ENCODE measurements at regions not wholly inside any gene's neighbourhood (a gene's known extent, or its start where the extent isn't known, plus 50 kb on each side); places are given as distances from the start of the nearest gene placed in this dataset.

DNA sequence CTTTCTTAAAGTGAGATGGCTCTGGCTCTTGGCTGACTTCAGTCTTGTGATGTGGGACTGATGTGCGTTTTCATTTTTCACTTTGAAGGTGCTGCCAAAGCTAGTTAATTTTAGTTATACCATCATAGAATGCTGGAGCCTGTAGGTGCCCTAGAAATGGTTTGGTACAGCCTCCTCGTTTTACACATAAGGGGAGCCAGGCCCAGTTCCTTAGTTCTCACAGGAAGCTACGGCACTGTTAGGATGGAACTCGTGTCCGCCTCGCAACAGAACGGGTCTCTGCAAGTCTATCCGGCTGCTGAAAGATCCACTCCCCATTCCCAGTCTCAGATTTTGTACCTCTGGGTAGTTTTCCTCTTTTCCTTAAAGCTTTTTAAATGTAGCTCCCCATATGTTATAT, 173.2 kb upstream of the PRPS1L1 start:
- DNase-seq (ENCODE audit: low read depth), result no peak
- no peak overlapping the region for H3K4me3 ChIP-seq (ENCODE audit: control insufficient read depth, low read depth, low read length)
- TF ChIP-seq, protein P1, sequence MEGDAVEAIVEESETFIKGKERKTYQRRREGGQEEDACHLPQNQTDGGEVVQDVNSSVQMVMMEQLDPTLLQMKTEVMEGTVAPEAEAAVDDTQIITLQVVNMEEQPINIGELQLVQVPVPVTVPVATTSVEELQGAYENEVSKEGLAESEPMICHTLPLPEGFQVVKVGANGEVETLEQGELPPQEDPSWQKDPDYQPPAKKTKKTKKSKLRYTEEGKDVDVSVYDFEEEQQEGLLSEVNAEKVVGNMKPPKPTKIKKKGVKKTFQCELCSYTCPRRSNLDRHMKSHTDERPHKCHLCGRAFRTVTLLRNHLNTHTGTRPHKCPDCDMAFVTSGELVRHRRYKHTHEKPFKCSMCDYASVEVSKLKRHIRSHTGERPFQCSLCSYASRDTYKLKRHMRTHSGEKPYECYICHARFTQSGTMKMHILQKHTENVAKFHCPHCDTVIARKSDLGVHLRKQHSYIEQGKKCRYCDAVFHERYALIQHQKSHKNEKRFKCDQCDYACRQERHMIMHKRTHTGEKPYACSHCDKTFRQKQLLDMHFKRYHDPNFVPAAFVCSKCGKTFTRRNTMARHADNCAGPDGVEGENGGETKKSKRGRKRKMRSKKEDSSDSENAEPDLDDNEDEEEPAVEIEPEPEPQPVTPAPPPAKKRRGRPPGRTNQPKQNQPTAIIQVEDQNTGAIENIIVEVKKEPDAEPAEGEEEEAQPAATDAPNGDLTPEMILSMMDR (IDR thresholded peaks at IDR 0.05; ENCODE audit: control insufficient read depth, insufficient read depth, low read depth, low read length, missing control alignments), result no peak

DNA sequence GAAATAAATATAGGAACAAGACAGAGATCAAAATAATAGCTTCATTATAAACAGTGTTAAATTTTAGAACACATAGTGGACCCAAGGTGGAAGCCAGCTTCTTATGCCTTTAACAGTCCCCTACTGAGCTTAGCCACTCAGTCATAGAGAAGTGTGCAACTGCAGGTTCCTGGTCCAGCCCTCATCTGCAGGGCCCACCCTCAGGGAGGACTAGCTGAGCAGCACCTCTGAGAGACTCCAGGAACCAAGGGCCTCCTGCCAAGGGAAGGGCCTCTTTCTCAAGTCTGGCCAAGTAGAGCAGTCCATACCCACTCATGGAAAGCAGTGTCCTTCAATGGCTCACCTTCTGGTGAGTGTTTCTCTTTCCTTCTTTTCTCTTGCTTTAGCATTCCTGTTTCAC, 173.7 kb upstream of the PRPS1L1 start:
- TF ChIP-seq, protein P1 (IDR thresholded peaks at IDR 0.05; ENCODE audit: control insufficient read depth, insufficient read depth, low read depth, low read length, missing control alignments), result no peak
- no peak overlapping the region for H3K4me3 ChIP-seq (ENCODE audit: control insufficient read depth, low read depth, low read length)
- DNase-seq (ENCODE audit: low read depth), result no peak

DNA sequence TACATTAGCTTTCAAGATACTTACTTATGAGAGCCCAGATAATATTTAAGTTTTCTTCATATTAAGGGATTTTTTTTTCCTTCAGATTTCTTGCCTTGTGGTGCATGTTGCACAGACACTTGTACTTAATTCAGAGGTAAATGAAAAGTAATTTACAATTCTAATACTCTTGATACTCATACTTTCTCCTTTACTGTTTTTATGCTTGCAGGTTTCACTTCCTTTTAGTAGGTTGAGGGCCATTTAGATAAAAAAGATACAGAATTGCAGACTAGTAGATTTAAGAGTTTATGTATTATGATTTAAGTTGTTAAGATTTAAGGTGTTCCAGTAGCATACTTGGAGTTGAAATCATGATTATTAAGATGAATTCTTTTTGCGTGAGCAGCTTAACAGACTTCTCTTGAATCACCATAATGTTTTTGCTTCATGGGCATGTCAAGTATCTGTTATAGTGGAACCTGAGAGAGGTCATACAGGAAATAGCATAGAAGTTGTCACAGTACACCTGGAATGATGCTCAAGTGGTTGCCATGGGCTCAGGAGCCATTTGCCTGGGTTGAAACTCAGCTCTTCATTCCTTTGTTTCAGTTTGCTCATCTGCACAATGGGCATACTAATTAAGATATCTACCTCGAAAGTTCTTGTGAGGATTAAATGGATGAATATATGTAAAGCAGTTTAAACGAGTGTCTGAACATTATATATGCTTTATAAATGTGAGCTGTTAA, 174.8 kb upstream of the PRPS1L1 start:
- no peak overlapping the region for H3K4me3 ChIP-seq (ENCODE audit: control insufficient read depth, low read depth, low read length)
- DNase-seq (ENCODE audit: low read depth), result no peak
- TF ChIP-seq, protein P1 (IDR thresholded peaks at IDR 0.05; ENCODE audit: control insufficient read depth, insufficient read depth, low read depth, low read length, missing control alignments), result no peak

DNA sequence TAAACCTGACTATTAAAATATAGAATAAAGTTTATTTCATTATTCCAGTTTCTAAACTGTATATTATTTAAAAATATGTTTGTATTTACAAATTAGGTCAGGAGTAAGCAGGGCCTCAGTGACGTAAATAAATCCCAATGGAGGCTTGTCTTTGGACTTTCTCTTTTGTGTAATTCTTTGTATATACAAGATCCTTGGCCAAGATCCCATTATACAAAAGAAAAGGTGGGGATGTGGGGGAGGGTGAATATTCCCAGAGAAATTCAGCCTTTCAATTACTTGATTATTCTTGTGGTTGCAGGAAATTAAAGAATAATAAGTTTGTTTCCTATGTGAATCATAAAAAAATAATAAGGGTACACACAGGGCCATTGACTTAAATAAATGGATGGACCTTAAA, 178.7 kb upstream of the PRPS1L1 start:
- no peak for DNase-seq (ENCODE audit: low read depth)
- H3K4me3 ChIP-seq (ENCODE audit: control insufficient read depth, low read depth, low read length), result no peak overlapping the region
- TF ChIP-seq, protein P1 (IDR thresholded peaks at IDR 0.05; ENCODE audit: control insufficient read depth, insufficient read depth, low read depth, low read length, missing control alignments), result no peak

DNA sequence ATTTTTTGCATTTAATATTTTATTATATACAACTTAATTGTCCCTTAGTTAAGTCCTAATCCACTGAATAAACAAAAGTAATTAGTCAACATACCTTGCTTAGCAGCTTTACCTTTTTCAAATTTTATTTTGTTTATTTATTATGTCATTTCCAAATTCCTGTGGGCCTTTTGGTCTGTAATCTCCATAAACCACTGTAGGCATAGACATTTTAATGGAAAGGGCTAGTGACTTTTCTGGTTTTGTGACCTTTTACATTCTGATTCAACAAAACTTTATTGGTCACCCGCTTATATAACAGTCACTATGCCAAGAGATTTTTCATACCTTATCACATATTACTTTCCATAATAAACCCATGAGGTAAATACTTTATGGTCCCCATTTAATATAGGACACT, 181.3 kb upstream of the PRPS1L1 start:
- DNase-seq (ENCODE audit: low read depth), result no peak
- TF ChIP-seq, protein P1 (IDR thresholded peaks at IDR 0.05; ENCODE audit: control insufficient read depth, insufficient read depth, low read depth, low read length, missing control alignments), result no peak
- H3K4me3 ChIP-seq (ENCODE audit: control insufficient read depth, low read depth, low read length), result no peak overlapping the region

DNA sequence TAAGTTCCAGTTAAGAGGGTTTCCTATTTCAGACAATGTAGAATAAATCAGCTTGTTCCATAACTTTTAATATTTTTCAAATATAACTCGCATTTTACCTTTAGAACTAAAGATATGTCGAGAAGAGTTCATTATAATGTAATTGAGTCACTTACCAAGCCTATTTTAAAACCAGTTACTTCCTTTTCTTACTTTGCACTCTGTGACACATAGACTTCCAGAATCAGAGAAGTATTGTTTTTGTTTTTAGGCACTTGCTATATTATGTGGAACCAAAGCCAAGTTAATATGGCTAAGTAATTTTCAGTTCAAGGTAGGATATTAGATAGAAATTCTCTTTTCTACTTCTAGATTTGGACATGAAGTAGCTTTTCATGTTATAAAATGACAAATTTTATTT, 182.7 kb upstream of the PRPS1L1 start:
- DNase-seq (ENCODE audit: low read depth), result no peak
- TF ChIP-seq, protein P1 (IDR thresholded peaks at IDR 0.05; ENCODE audit: control insufficient read depth, insufficient read depth, low read depth, low read length, missing control alignments), result no peak
- H3K4me3 ChIP-seq (ENCODE audit: control insufficient read depth, low read depth, low read length), result no peak overlapping the region

All from AG09309 (cell line).